HUES48 (cell line): ENCODE measurements at regions not wholly inside any gene's neighbourhood (a gene's known extent, or its start where the extent isn't known, plus 50 kb on each side); places are given as distances from the start of the nearest gene placed in this dataset.
"Not testable (repeated sequence)": the region's sequence is repeated elsewhere in the genome, so short reads cannot be mapped to it uniquely, and the experiment has no call there.

ENCODE experiments used
- H3K27ac ChIP-seq: one replicate; pipeline ENCODE4 v1.7.0; 2013; ENCODE audit warnings: low read depth, low read length, inconsistent platforms
- H3K27me3 ChIP-seq: 2 replicates; pipeline ENCODE4 v1.6.1; 2013; ENCODE audit warnings: mild to moderate bottlenecking, low read length; ENCODE audit not compliant: control insufficient read depth, insufficient read depth
- H3K36me3 ChIP-seq: 2 replicates; pipeline ENCODE4 v1.6.1; 2013; ENCODE audit warnings: low read length; ENCODE audit not compliant: control insufficient read depth, insufficient read depth
- H3K4me1 ChIP-seq: 2 replicates; pipeline ENCODE4 v1.6.1; 2013; ENCODE audit warnings: mild to moderate bottlenecking, low read length; ENCODE audit not compliant: control insufficient read depth, insufficient read depth
- H3K4me3 ChIP-seq: 2 replicates; pipeline ENCODE4 v1.5.1; 2013; ENCODE audit warnings: mild to moderate bottlenecking, low read depth, low read length
- H3K9ac ChIP-seq: 2 replicates; pipeline ENCODE4 v1.6.1; 2013; ENCODE audit warnings: mild to moderate bottlenecking, low read depth, low read length, moderate library complexity
- H3K9me3 ChIP-seq: 2 replicates; pipeline ENCODE4 v1.6.1; 2013; ENCODE audit warnings: low read length; ENCODE audit not compliant: control insufficient read depth, insufficient read depth

DNA sequence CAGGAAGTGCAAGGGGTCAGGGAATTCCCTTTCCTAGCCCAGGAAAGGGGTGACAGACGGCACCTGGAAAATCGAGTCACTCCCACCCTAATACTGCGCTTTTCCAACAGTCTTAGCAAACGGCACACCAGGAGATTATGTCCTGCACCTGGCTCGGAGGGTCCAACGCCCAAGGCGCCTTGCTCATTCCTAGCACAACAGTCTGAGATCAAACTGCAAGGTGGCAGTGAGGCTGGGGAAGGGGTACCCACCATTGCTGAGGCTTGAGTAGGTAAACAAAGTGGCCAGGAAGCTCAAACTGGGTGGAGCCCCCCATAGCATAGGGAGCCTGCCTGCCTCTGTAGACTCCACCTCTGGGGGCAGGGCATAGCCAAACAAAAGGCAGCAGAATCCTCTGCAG is 618.5 kb upstream of the LRRN3 start:
- H3K9ac ChIP-seq, H3K9me3 ChIP-seq, H3K27ac ChIP-seq, H3K27me3 ChIP-seq, H3K4me3 ChIP-seq, H3K4me1 ChIP-seq, H3K36me3 ChIP-seq: not testable (repeated sequence)

DNA sequence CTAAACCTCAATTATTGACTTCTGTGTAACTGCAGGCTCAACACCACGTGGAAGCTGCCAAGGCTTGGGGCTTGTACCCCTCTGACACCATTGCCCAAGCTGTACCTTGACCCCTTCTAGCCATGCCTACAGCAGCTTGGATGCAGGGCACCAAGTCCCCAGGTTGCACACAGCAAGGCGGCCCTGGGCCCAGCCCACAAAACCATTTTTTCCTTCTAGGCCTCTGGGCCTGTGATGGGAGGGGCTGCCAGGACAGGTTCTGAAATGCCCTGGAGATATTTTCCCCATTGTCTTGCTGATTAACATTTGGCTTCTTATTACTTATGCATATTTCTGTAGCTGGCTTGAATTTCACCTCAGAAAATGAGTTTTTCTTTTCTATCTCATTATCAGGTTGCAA is 610.0 kb upstream of the LRRN3 start:
- Histone ChIP-seq H3K4me3 (no peak overlapping the region), H3K9me3 (peaks cover 4% of the 10 kb centered on the region; the same call in 1 of the 2 replicates), H3K4me1 (no peaks in the 10 kb centered on the region), H3K36me3 (no peaks in the 10 kb centered on the region), H3K9ac (no peak overlapping the region), H3K27ac (no peak overlapping the region), H3K27me3 (no peaks in the 10 kb centered on the region)

DNA sequence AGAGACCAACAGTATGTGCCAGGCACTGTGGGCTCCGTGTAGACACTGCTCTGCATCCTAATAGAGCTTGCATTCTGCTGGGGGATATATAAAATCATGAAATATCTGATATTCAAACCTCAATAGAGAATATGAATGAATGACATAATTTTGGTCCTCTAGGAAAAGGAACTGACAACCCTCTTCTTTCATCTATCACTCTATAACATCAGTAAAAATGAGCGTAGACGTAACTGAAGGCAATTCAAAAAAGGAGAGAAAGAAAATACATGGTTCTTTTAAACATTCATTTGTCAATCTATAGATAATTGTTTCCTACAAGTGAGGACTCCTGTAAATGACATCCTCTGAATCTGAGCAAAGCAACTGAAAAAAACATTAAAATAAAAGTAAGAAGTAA is 607.4 kb upstream of the LRRN3 start:
- Histone ChIP-seq H3K9me3 (peaks cover 4% of the 10 kb centered on the region; the same call in 1 of the 2 replicates), H3K27me3 (no peaks in the 10 kb centered on the region), H3K27ac (no peak overlapping the region), H3K36me3 (no peaks in the 10 kb centered on the region), H3K4me3 (no peak overlapping the region), H3K9ac (no peak overlapping the region), H3K4me1 (no peaks in the 10 kb centered on the region)

DNA sequence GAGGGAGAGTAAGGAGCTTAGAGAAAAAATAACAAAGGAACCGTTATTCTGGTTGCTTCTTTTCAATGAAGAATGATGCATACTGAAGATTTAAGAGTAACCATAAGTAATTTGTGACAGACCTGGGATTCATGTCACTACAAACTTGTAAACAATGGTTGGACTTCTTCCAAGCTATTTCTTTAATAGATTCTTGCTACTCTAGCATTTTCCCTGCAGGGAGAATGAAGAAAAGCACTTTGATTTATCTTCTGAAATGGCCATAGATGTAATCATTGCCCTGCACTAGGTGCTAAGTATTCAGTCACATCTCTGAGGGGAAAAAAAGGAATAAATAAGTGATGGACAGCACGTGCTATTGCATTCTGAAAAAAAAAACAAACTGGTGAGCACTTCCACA is 606.6 kb upstream of the LRRN3 start:
- Histone ChIP-seq H3K27me3 (no peaks in the 10 kb centered on the region), H3K36me3 (no peaks in the 10 kb centered on the region), H3K9ac (no peak overlapping the region), H3K27ac (no peak overlapping the region), H3K4me3 (no peak overlapping the region), H3K9me3 (peaks cover 4% of the 10 kb centered on the region; the same call in 1 of the 2 replicates), H3K4me1 (no peaks in the 10 kb centered on the region)

DNA sequence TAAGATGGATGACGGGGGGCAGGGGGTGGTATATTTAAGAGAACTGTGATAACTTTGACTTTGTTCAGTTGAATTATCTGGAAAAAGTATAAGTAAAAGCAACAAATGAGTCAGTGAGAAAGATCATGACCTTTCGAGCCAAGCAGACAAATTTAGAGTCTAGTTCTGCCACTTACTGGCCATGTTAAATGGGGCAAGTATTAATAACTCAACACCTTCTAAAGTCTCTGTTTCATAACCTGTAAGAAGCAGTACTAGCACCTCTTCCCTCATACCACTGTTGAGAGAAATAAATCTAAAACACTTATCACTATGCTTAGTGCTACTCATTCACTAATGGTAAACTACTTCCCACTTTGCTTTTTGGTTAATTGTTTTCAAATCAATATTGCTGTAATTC is 604.4 kb upstream of the LRRN3 start:
- Histone ChIP-seq H3K36me3 (no peaks in the 10 kb centered on the region), H3K9ac (no peak overlapping the region), H3K9me3 (no peaks in the 10 kb centered on the region), H3K27me3 (no peaks in the 10 kb centered on the region), H3K4me1 (no peaks in the 10 kb centered on the region), H3K27ac (no peak overlapping the region), H3K4me3 (no peak overlapping the region)

DNA sequence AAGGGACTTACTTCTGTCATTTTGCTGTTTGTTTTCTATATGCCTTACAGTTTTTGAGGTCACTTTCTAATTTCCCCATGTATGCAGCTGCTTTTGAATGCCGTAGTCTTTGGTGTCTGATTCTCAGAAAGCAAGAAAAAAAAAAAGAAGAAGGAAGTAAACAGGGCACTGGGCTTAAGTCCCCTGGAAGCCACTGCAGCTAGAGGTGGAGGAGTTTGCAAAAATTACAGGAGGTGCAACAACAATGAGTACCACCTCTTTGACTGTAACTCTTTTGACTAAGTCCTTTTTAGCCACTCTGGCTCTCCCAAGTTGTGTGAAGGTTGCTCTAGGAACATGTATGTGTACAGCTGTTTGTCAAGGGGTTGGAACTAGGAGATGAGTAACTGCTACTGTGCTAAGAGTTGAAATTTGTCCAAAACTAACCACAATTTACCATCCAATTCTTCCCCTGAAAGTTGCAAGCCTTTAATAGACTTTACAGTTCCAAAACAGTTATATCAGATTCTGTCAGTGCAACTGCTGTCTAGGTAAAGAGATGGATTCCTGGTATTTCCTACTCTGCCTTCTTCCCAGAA is 588.0 kb upstream of the LRRN3 start:
- Histone ChIP-seq H3K4me1 (no peaks in the 10 kb centered on the region), H3K27ac (no peak overlapping the region), H3K9me3 (no peaks in the 10 kb centered on the region), H3K27me3 (no peaks in the 10 kb centered on the region), H3K4me3 (no peak overlapping the region), H3K9ac (no peak overlapping the region), H3K36me3 (no peaks in the 10 kb centered on the region)

DNA sequence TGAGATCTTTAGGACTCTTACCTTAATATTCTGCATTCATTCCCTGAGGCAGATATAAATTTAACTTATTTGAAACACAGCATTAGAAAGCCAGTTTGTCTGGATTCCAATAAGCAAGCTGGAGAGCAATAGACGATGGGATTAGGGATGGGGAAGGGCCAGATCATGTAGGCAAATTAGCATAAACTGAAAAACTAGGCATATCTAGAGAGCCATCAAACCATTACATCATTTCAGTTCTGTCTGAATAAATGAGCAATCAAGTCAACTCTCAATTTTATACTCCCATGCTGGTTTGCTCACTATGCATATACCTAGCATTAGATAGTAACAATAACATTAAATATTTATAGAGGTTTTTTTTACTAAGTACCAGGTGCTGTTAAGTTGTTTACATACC is 583.6 kb upstream of the LRRN3 start:
- Histone ChIP-seq H3K27ac (no peak overlapping the region), H3K4me3 (no peak overlapping the region), H3K36me3 (no peaks in the 10 kb centered on the region), H3K9ac (no peak overlapping the region), H3K27me3 (no peaks in the 10 kb centered on the region), H3K4me1 (no peaks in the 10 kb centered on the region), H3K9me3 (no peaks in the 10 kb centered on the region)

DNA sequence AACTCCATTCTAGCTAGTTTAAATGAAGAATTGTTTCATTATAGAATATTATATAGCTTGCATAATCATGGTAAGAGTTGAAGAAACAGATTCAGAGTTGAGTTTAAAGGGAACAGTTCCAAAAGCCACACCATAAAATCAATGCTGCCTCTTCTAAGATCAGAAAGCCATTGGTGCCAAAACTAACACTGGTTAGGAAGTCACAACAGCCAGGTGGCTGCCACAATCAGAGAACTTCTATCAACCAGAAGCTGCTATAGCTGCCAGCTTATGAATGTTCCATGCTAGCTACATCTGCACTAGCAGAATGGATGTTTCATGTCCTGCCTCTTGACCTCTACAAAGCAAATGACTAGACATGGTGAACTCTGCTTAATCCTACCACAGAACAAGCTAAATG is 583.1 kb upstream of the LRRN3 start:
- Histone ChIP-seq H3K9me3 (no peaks in the 10 kb centered on the region), H3K9ac (no peak overlapping the region), H3K36me3 (no peaks in the 10 kb centered on the region), H3K4me1 (no peaks in the 10 kb centered on the region), H3K4me3 (no peak overlapping the region), H3K27ac (no peak overlapping the region), H3K27me3 (no peaks in the 10 kb centered on the region)

DNA sequence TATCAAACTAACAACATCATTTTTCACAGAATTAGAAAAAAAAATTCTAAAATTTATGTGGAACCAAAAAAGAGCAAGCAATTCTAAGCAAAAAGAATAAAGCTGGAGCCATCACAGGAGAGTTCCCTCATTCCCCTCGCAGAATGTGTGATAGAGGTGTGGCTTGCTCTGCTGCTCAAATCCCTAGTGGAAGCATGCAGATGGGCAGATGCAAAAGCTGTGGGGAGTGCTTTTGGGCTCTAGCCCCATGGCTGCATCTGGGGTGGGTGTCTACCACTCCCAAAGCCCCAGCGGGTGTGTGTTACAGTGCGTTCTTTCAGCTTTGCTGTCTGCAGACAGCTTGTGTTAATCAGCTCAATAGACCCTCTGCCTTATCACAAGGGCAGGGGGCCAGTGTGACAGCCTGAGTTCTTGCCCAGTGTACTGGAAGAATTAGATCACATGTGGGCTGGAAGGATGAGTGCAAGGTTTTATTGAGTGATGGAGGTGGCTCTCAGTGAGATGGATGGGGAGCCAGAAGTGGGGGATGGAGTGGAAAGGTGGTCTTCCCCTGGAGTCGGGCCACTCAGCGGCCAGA is 575.9 kb upstream of the LRRN3 start:
- H3K9me3 ChIP-seq, result peaks cover 12% of the 10 kb centered on the region; the same call in 1 of the 2 replicates
- H3K4me1 ChIP-seq, H3K4me3 ChIP-seq, H3K36me3 ChIP-seq, H3K27ac ChIP-seq, H3K9ac ChIP-seq, H3K27me3 ChIP-seq: not testable (repeated sequence)

DNA sequence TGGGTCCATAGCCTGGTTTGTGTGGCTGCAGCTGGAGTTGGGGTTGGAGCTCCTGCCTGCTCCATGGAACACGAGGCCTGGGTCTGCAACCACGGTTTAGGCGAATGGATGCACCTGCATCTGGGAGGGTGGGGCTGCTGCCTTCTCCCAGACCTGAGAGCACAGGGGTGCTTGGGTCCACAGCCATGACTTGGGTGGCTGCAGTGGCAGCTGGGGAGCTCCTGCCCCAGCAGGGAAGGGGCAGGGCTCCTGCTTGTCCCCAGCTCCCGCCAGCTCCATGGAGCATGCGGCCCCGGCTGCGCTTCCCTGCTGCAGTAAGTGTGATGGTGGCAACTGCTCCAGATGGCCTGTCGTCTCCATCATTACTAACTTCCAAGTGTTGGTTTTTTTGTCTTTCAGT is 571.1 kb upstream of the LRRN3 start:
- peaks cover 6% of the 10 kb centered on the region for H3K4me1 ChIP-seq
- H3K9ac ChIP-seq, result no peak overlapping the region
- H3K27ac ChIP-seq, result no peak overlapping the region
- H3K4me3 ChIP-seq, result no peak overlapping the region
- peaks cover 12% of the 10 kb centered on the region; the same call in 1 of the 2 replicates for H3K9me3 ChIP-seq
- no peaks in the 10 kb centered on the region for H3K27me3 ChIP-seq
- no peaks in the 10 kb centered on the region for H3K36me3 ChIP-seq

DNA sequence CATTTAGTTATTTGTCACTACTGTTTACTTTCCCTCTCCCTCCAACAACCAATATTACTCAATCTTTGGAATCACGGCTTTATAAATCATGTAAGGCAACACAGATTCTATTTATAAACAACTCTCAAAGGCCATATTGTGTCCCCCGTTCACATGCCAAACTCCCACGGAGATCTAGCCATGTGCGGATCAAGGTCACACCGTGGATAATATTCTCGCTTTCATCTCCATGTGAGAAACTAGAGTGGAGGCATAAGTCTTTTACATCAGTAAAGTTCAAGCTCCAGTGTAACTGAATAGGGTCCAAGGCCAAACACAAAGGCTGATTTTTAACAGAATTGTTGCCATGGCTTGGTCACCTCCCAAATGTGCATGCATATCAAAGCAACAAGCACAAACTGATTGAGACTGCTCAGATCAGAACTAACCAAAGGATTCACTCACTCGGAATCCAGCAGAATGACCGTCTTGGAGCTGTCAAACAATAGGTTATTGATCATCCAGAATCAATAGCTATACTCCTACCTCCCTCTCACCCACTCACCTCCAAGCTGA is 569.5 kb upstream of the LRRN3 start:
- no peak overlapping the region for H3K4me3 ChIP-seq
- no peaks in the 10 kb centered on the region for H3K27me3 ChIP-seq
- no peaks in the 10 kb centered on the region for H3K36me3 ChIP-seq
- peaks cover 6% of the 10 kb centered on the region for H3K4me1 ChIP-seq
- peaks cover 12% of the 10 kb centered on the region; the same call in 1 of the 2 replicates for H3K9me3 ChIP-seq
- no peak overlapping the region for H3K27ac ChIP-seq
- no peak overlapping the region for H3K9ac ChIP-seq
